Fibroblast of lung (primary cell): ENCODE measurements at regions not wholly inside any gene's neighbourhood (a gene's known extent, or its start where the extent isn't known, plus 50 kb on each side); places are given as distances from the start of the nearest gene placed in this dataset.

Experiments used
- EZH2 ChIP-seq: IDR thresholded peaks from 2 replicates; pipeline ENCODE4 v1.5.1; 2012; ENCODE audit warnings: low read length, control low read depth, mild to moderate bottlenecking; ENCODE audit errors: missing control alignments
- TF ChIP-seq, protein P1 (sequence below), 2 donors: IDR thresholded peaks in 1 of 2; conservative IDR thresholded peaks in 1 of 2; 1 replicate in 1 of 2; 2 replicates in 1 of 2; pipeline ENCODE4 v1.5.1; 2011 to 2012; ENCODE audit warnings: low read length in 2 of 2, control low read depth in 1 of 2, inconsistent platforms in 1 of 2, low read depth in 1 of 2, mild to moderate bottlenecking in 1 of 2

DNA sequence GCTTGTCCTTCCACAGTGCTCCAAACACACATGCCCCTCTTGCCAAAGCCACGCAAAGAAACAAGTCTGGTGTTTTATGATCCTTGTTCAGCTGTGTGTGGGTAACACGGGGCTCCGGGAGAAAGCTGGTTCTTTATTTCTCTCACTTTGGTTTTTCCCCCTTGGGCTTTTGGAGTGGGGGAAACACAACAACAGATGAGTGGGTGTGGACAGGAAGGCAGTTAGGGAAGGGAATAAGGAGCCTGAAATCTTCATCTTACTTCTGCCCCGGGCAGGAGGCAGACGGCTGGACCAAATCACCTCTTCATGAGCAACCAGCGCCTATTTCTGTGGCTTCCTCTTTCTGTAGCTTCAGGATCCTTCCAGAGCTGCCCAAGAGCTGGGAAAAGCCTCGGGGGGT is 218.5 kb downstream of the PHETA1 start:
- TF ChIP-seq, protein P1, sequence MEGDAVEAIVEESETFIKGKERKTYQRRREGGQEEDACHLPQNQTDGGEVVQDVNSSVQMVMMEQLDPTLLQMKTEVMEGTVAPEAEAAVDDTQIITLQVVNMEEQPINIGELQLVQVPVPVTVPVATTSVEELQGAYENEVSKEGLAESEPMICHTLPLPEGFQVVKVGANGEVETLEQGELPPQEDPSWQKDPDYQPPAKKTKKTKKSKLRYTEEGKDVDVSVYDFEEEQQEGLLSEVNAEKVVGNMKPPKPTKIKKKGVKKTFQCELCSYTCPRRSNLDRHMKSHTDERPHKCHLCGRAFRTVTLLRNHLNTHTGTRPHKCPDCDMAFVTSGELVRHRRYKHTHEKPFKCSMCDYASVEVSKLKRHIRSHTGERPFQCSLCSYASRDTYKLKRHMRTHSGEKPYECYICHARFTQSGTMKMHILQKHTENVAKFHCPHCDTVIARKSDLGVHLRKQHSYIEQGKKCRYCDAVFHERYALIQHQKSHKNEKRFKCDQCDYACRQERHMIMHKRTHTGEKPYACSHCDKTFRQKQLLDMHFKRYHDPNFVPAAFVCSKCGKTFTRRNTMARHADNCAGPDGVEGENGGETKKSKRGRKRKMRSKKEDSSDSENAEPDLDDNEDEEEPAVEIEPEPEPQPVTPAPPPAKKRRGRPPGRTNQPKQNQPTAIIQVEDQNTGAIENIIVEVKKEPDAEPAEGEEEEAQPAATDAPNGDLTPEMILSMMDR (conservative IDR thresholded peaks at IDR 0.05 in 1 of 2, IDR thresholded peaks at IDR 0.05 in 1 of 2; ENCODE audit: low read depth in 1 of 2, low read length in 2 of 2) = no peak
- no peak for TF ChIP-seq EZH2
